GM10266 (cell line): ENCODE measurements at regions not wholly inside any gene's neighbourhood (a gene's known extent, or its start where the extent isn't known, plus 50 kb on each side); places are given as distances from the start of the nearest gene placed in this dataset.
"Not testable (repeated sequence)": the region's sequence is repeated elsewhere in the genome, so short reads cannot be mapped to it uniquely, and the experiment has no call there.

Experiments used
- DNase-seq: peaks from one replicate; pipeline ENCODE4 v3.0.0; 2012; ENCODE audit errors: extremely low spot score
- CTCF ChIP-seq: IDR thresholded peaks from 2 replicates; pipeline ENCODE4 v1.5.1; 2012; ENCODE audit warnings: mild to moderate bottlenecking, low read depth; ENCODE audit not compliant: control insufficient read depth, insufficient read depth; ENCODE audit errors: missing control alignments

GRCh38 chr6:34646714-34647113 is 49.9 kb downstream of the ILRUN start:
- DNase-seq: no peak
- no peak for TF ChIP-seq CTCF

GRCh38 chr6:34645627-34646026 is 50.9 kb downstream of the ILRUN start:
- no peak for DNase-seq
- TF ChIP-seq CTCF: no peak

- TF ChIP-seq CTCF: no peak
- DNase-seq: no peak
Observed at GRCh38 chr6:34644716-34645115, 51.9 kb downstream of the ILRUN start.

GRCh38 chr6:34642427-34642826 is 54.1 kb downstream of the ILRUN start:
- TF ChIP-seq CTCF: no peak

GRCh38 chr6:34640074-34640849 is 56.3 kb downstream of the ILRUN start:
- DNase-seq: not testable (repeated sequence)

More at GRCh38 chr6:34642427-34642826, 54.1 kb downstream of the ILRUN start:
- no peak for DNase-seq

GRCh38 chr6:34638834-34639736 is 57.5 kb downstream of the ILRUN start:
- no peak for TF ChIP-seq CTCF
- peak; percentile 66 for DNase-seq

GRCh38 chr6:34633785-34634184 is 62.8 kb downstream of the ILRUN start:
- TF ChIP-seq CTCF: no peak
- no peak for DNase-seq
